Esophagus squamous epithelium (tissue), 4 donors: ENCODE measurements at regions not wholly inside any gene's neighbourhood (a gene's known extent, or its start where the extent isn't known, plus 50 kb on each side); places are given as distances from the start of the nearest gene placed in this dataset.

Experiments used
- POLR2A ChIP-seq, 4 donors: fragments of 450-650 bp; IDR thresholded peaks; one replicate each; pipeline ENCODE4 v1.6.1; 2017; ENCODE audit warnings: antibody characterized with exemption in 4 of 4, mild to moderate bottlenecking in 4 of 4, moderate library complexity in 3 of 4
- TF ChIP-seq, protein P1 (sequence below), 6 experiments: fragments of 450-650 bp in 4 of 6; fragments of 200-600 bp in 2 of 6; sonication (generic) in 2 of 6; IDR thresholded peaks; one replicate each; pipeline ENCODE4 v1.5.1; 2016 to 2019; ENCODE audit warnings: antibody characterized with exemption in 6 of 6, mild to moderate bottlenecking in 4 of 6, moderate library complexity in 4 of 6

DNA sequence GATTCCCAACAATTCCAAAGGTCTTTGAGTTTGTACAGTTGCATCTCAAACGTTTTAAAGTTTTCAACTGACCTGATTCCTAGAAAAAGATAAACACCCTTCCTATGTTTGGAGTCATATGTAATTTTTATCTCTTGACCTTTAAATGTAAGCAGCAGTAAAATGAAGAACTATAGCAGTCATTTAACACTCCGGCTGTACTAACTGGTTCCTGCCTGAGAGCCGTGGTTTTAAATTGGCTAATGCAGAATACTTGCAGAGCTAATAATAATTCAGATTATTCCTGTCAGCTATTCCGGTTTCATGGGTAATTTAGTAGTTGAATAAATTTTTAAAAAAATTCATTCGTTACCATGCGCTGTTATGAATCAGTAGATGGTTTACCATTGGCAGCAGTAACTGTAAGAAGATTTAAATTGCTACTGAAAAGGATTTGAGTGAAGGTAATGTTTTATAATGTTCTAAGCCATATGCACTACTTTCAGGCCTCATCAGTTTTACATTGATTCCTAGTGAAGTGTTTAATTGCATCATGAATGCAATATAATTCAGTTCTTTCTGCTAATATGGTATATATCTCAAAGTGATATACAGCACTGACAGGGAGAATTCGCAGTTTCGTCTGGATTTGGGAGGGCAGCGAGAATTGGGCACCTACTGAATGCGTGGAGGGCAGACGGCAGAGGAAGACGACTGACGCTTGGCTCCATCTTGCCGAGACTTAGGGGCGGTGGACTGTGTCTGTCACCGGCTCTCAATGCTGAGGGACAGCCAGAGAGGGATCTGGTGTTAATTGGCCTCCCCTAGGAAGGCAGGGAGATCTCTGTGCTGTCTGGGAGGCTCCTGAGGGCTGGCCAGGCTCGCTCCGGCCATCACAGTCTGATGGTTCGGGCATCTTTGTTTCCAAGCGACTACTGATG is 217.7 kb downstream of the PHETA1 start:
- TF ChIP-seq, protein P1, sequence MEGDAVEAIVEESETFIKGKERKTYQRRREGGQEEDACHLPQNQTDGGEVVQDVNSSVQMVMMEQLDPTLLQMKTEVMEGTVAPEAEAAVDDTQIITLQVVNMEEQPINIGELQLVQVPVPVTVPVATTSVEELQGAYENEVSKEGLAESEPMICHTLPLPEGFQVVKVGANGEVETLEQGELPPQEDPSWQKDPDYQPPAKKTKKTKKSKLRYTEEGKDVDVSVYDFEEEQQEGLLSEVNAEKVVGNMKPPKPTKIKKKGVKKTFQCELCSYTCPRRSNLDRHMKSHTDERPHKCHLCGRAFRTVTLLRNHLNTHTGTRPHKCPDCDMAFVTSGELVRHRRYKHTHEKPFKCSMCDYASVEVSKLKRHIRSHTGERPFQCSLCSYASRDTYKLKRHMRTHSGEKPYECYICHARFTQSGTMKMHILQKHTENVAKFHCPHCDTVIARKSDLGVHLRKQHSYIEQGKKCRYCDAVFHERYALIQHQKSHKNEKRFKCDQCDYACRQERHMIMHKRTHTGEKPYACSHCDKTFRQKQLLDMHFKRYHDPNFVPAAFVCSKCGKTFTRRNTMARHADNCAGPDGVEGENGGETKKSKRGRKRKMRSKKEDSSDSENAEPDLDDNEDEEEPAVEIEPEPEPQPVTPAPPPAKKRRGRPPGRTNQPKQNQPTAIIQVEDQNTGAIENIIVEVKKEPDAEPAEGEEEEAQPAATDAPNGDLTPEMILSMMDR (IDR thresholded peaks at IDR 0.05): no peak
- no peak for TF ChIP-seq POLR2A (IDR thresholded peaks at IDR 0.05)
